Activated T-helper 1 cell treated with Interleukin-2 at 50 U/mL for 16 hours (primary cell): ENCODE measurements at regions not wholly inside any gene's neighbourhood (a gene's known extent, or its start where the extent isn't known, plus 50 kb on each side); places are given as distances from the start of the nearest gene placed in this dataset.
"Not testable (repeated sequence)": the region's sequence is repeated elsewhere in the genome, so short reads cannot be mapped to it uniquely, and the experiment has no call there.

Experiments
- DNase-seq: peaks from one replicate; pipeline ENCODE4 v3.0.0-alpha.2; 2020; ENCODE audit warnings: low read depth

GRCh38 chr18:39302481-39302880 lies 1736.9 kb upstream of the CELF4 start:
- no peak for DNase-seq

DNA sequence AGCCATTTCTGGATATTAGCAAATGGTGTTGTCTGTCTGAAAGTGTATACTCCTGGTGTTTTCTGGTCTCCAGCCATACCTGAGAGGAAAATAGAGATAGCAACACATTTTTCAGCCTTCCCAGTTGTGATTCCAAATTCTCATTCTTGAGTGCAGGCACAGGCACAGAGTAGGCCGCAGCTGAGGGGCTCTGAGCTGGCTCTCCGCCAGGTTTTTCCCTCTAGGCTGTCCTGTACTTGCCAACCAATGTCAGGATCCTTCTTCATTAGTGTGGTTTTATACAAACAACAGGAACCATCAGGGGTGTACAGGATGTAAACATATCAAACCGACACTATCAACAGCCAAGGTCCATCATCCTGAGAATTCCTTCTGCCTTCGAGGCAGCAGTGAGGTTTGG lies 1733.6 kb upstream of the CELF4 start:
- DNase-seq: no peak

GRCh38 chr18:39297225-39297624 lies 1731.6 kb upstream of the CELF4 start:
- DNase-seq: no peak

DNA sequence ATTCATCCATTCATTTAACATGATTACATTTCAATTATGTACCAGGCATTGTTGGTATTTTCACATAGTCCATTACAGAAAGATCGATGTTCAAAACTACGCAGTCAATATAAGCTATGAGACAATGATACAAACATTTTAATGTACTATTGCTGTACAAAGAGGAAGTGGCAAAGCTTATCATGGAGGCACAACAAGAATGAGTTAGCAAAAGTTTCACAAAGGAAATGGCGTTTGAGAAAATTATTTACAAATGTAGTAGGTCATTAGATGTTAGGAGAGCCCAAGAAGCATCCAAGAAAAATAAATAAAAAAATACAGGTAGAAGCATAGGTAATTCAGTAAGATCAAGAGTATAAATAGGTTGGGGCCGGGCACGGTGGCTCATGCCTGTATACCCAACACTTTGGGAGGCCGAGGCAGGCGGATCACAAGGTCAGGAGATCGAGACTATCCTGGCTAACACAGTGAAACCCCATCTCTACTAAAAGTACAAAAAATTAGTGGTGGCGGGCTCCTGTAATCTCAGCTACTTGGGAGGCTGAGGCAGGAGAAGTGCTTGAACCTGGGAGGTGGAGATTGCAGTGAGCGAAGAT lies 1730.8 kb upstream of the CELF4 start:
- DNase-seq: no peak

GRCh38 chr18:39276764-39277163 lies 1711.2 kb upstream of the CELF4 start:
- no peak for DNase-seq

DNA sequence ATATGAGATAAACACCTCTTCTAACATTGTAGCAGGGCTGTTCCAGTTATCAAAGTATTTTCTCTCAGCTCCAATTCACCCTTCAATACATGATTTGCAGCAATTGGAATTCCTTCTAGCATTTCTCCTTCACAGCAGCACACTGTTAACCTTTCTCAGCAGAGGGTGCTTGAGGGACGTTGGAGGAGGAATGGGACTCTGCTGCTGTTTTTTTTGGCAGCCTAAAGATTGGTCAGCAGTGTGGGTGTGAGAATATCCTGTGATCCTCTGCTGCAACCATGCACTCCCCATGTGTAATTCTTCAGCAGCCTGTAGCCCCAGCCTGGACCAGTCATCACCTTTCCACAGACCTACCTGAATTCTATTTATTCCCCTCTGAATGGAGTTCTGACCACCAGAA lies 1708.9 kb upstream of the CELF4 start:
- no peak for DNase-seq

GRCh38 chr18:39272230-39272629 lies 1706.6 kb upstream of the CELF4 start:
- DNase-seq: no peak

DNA sequence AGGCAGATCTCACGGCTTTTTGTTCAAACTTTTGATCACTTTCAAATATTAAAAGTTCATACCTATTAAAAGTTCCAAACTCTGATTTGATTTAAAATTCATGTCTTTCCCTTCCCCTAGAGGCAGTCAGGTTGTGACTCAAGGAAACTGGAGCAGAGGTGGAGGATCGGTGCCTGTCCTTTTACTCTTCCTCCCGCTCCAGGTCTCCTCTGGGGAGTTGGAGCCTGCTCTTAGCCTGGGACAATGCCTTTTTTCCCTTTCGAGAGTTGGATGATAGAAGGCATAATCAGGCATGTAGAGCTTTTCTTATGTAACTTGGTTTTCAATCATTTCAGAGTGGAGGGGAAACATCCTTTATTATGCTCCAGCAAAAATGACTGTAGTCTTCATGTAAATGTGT lies 1706.1 kb upstream of the CELF4 start:
- no peak for DNase-seq

DNA sequence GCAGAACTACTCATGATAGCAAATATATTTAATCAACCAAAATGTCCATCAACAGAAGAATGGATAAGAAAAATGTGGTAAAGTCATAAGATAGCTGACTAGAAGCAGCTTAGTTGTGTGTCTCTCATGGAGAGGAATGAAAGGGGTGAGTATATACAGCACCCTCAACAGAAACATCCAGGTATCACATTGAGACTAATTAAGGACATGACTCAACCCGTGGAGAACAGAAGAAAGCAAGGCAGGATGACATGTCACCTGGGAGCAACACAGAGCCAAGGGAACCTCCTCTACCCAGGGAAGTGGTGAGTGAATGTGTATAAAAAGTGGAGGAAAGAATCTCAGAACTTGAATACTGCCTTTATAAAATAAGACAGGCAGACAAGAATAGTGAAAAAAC lies 1695.0 kb upstream of the CELF4 start:
- DNase-seq: no peak

- no peak for DNase-seq
These were observed 1694.1 kb upstream of the CELF4 start for GRCh38 chr18:39259736-39260135.

GRCh38 chr18:39244242-39244641 lies 1678.6 kb upstream of the CELF4 start:
- no peak for DNase-seq

DNA sequence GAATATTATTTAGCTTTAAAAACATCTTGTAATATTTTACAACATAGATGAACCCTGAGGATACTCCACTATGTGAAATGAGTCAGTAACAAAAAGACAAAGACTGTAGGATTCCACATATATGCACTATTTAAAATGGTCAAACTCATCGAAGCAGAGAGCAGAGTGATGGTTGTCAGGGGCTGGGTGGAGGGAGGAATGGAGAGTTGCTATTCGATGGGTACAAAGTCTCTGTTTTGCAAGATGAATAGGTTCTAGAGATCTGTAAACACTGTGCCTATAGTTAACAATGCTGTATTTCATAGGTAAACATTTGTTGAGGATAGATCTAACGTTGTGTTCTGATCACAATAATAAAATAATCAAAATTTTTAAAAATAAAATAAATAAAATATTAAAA lies 1675.9 kb upstream of the CELF4 start:
- no peak for DNase-seq

DNA sequence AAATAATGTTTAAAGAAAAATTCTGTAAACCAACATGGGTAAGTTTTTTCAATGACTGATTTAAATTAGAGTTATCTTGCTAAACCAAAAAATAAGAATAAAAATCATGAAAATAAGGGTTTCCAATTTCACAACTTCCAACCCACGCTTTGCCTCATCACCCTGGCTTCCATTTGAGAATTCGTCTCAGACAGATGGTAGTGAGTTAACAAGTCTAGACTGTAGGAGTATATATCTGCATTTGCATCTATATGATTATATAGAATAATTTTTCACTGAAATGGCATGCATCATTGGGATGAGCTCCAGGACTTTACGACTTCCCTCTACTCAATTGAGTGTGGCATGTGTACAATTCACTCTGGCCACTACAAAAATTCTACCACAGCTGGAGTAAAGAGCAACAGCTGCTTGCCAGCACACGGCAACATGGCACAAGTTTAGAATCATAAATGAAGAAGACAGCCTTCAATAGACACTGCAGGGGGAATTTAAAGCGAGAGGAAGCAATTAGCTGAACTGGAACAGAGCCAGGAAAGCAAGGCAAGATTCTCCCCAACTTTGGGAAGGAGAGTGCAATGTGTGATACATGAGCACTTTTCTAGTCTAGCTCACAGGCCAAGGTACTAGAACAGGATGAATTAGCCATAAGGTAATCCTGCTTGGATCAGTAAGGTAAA lies 1673.5 kb upstream of the CELF4 start:
- DNase-seq: no peak

GRCh38 chr18:39235118-39235719 lies 1669.6 kb upstream of the CELF4 start:
- DNase-seq: no peak

- no peak for DNase-seq
These were observed 1667.3 kb upstream of the CELF4 start for GRCh38 chr18:39232937-39233336.

GRCh38 chr18:39232490-39232889 lies 1666.9 kb upstream of the CELF4 start:
- DNase-seq: no peak

GRCh38 chr18:39230086-39230803 lies 1664.6 kb upstream of the CELF4 start:
- DNase-seq: no peak

DNA sequence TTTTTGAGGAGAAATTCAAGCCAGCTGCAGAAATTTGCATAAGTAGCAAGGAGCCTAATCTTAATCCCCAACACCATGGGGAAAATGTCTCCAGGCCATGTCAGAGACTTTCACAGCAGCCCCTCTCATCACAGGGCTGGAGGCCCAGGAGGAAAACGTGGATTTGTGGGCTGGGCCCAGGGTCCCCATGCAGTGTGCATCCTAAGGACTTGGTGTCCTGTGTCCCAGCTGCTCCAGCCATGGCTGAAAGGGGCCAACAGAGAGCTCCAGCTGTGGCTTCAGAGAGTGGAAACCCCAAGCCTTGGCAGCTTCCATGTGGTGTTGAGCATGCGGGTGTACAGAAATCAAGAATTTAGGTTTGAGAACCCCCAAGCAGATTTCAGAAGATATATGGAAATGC lies 1662.2 kb upstream of the CELF4 start:
- DNase-seq: not testable (repeated sequence)

DNA sequence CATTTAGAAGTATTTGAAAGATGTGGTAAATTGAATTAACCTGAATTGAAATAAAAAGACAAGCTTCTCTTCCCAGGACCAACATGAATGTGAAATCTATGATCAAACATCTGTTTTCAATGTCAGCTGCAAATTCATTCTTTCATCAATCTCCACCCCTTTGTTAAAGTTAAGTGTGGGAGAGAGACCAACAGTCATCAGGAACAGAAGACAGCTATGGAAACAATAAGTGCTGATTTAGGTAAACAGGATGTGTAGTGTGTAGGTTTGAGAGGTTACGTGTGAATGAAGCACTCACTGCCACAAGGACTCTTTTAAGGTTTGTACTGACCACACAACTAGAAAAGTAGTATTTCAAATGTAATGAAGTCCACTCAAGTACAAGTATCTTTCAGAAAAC lies 1659.8 kb upstream of the CELF4 start:
- DNase-seq: no peak

DNA sequence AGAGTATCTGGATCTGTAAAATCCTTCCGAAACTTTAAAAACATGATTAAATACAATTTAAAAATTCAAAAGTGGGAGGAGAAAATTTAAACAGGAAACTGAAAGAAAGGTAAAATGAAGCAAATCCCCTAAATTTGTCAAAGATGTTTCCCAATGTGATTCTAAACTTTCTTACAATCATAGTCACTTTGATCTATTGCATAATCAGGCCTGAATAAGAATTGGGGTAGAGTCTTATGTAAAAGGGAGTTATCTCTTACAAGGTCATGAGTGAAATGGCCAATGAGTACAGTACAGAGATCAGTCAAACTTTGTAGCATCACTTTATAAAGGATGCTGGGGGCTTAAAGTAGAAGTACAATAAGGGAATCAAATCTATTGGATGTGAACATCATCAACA lies 1657.7 kb upstream of the CELF4 start:
- no peak for DNase-seq

DNA sequence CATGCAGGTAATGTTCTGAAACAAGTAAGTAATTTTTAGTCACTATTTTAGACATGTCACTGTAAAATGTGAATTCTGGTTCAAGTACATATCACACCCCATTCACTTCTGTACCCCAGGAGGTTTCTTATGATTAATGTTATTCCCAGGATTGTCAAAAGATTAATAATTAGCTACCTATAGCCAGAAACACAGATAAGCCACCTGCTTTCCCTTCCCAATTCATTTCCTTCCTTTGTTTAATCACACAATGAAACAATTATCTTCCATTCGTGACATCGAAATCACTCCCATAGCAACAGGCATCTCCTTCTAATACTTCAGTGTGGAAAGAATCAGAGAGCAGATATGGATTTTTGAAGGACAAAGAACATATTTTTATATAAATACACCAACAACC lies 1650.3 kb upstream of the CELF4 start:
- DNase-seq: no peak

DNA sequence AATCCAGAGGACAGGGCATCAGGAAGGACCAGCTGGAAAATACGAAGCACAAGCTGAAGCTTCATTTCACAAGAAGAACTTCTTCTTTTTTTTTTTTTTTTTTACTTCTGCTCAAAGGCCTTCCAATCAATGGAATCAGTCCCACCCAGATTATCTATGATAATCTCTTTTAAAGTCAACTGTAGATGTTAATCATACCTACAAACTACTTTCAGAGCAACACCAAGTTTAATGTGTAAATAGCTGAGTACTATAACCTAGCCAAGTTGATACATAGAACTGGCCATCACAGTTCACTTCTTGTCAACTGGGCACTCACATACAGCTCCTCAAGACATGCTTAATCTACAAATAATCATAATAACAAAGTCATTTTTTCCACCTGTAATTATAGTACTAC lies 1645.9 kb upstream of the CELF4 start:
- no peak for DNase-seq

DNA sequence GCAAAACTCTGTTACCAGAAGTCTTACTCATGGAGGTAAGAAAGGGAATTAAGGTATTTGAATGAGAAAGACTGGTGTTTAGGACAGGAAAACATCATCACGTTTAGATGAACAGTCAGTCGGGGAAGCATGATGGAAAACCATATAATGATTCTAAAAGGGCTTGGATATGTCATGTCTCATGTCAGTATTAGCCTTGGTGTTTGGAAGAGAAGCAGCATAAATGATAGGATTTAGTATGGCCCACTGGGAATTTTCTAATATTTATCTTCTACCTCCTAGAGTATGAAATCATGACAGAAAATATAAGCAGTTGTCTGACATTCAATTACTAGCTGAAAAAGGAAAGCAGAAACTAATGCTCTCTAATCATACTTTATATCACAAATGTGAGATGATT lies 1643.6 kb upstream of the CELF4 start:
- no peak for DNase-seq
